Endothelial cell of umbilical vein (primary cell): ENCODE measurements at regions not wholly inside any gene's neighbourhood (a gene's known extent, or its start where the extent isn't known, plus 50 kb on each side); places are given as distances from the start of the nearest gene placed in this dataset.

Experiments used
- BruUV-seq: library from RNA; stranded (reverse); fragments of 400-500 nt; replicated peaks from 2 replicates; lab custom pipeline; 2021; lab: Mats Ljungman, UMichigan
- CTCF ChIA-PET: fragments of 300-600, 350-600 bp; sonication (Branson Sonifier 250); formaldehyde crosslinking; loops from one replicate; lab custom pipeline; 2021; ENCODE audit warnings: antibody characterized with exemption, inconsistent platforms; lab: Charles Lee
- POLR2A ChIA-PET: fragments of 300-600, 350-600 bp; sonication (Branson Sonifier 250); formaldehyde crosslinking; loops from one replicate; lab custom pipeline; 2021; ENCODE audit warnings: antibody characterized with exemption, inconsistent platforms; lab: Charles Lee
- DNase-seq: peaks from one replicate; pipeline ENCODE4 v3.0.0-alpha.2; 2011; ENCODE audit warnings: low read depth, low spot score
- FAIRE-seq: peaks from 2 replicates; lab custom pipeline; 2011; peaks lifted over from hg19 to GRCh38; lab: Jason Lieb, UNC
- H2AFZ ChIP-seq: 2 replicates; pipeline ENCODE4 v1.6.0; 2012; ENCODE audit warnings: low read depth, low read length, control low read depth, inconsistent platforms
- H3K27ac ChIP-seq: 2 replicates; pipeline ENCODE4 v1.5.1; 2011; ENCODE audit warnings: low read depth, mild to moderate bottlenecking, control low read depth, low read length, moderate library complexity; ENCODE audit not compliant: insufficient read depth
- H3K27me3 ChIP-seq, 2 experiments: 2 replicates each; pipeline versions ENCODE4 v1.6.0 to v1.6.1; 2011; ENCODE audit warnings: low read length in 2 of 2, mixed read lengths in 1 of 2; ENCODE audit not compliant: control insufficient read depth in 2 of 2, insufficient read depth in 2 of 2
- H3K36me3 ChIP-seq, 2 experiments: 2 replicates in 1 of 2; 3 replicates in 1 of 2; pipeline ENCODE4 v1.5.1; 2011; ENCODE audit warnings: low read length in 2 of 2, mild to moderate bottlenecking in 1 of 2, moderate library complexity in 1 of 2; ENCODE audit not compliant: control insufficient read depth in 2 of 2, insufficient read depth in 2 of 2; ENCODE audit errors: extremely low read depth in 1 of 2
- H3K4me1 ChIP-seq: 3 replicates; pipeline ENCODE4 v1.5.1; 2011; ENCODE audit warnings: mild to moderate bottlenecking, low read length; ENCODE audit not compliant: control insufficient read depth, insufficient read depth; ENCODE audit errors: extremely low read depth
- H3K4me2 ChIP-seq: 2 replicates; pipeline ENCODE4 v1.6.1; 2011; ENCODE audit warnings: low read length, control low read depth, mixed read lengths; ENCODE audit not compliant: insufficient read depth
- H3K4me3 ChIP-seq, 3 experiments: fragments of 200-600 bp in 1 of 3; sonication (generic), shearing (Covaris generic) in 1 of 3; replicated peaks in 1 of 3; 2 replicates each; pipeline ENCODE4 v1.5.1; 2011 to 2016; ENCODE audit warnings: control low read depth in 3 of 3, low read length in 3 of 3, mild to moderate bottlenecking in 2 of 3, inconsistent platforms in 1 of 3, low read depth in 1 of 3, moderate library complexity in 1 of 3; ENCODE audit not compliant: insufficient read depth in 1 of 3
- H3K79me2 ChIP-seq: 2 replicates; pipeline ENCODE4 v1.6.0; 2012; ENCODE audit warnings: low read length, inconsistent platforms; ENCODE audit not compliant: control insufficient read depth, insufficient read depth
- H3K9ac ChIP-seq: replicated peaks from 2 replicates; pipeline ENCODE3; 2011; ENCODE audit warnings: low read length, control low read depth; ENCODE audit not compliant: insufficient read depth; ENCODE audit errors: extremely low read depth
- H3K9me1 ChIP-seq: replicated peaks from 3 replicates; pipeline ENCODE4 v1.6.0; 2011; ENCODE audit warnings: mild to moderate bottlenecking, low read length; ENCODE audit not compliant: control insufficient read depth, insufficient read depth; ENCODE audit errors: extremely low read depth
- H3K9me3 ChIP-seq: replicated peaks from 2 replicates; pipeline ENCODE4 v1.5.1; 2012; ENCODE audit warnings: low read length, inconsistent platforms; ENCODE audit not compliant: control insufficient read depth, insufficient read depth
- H4K20me1 ChIP-seq: replicated peaks from 2 replicates; pipeline ENCODE3; 2011; ENCODE audit warnings: mild to moderate bottlenecking, low read length; ENCODE audit not compliant: control insufficient read depth, insufficient read depth; ENCODE audit errors: extremely low read depth
- CTCF ChIP-seq, 2 donors: IDR thresholded peaks; 1 replicate in 1 of 2; 2 replicates in 1 of 2; pipeline ENCODE4 v1.5.1; 2011; ENCODE audit warnings: low read length in 2 of 2, mild to moderate bottlenecking in 2 of 2, moderate library complexity in 2 of 2, control low read depth in 1 of 2, inconsistent platforms in 1 of 2, low read depth in 1 of 2; ENCODE audit not compliant: insufficient read depth in 1 of 2; ENCODE audit errors: extremely low read depth in 1 of 2
- EZH2 ChIP-seq: IDR thresholded peaks from 2 replicates; pipeline ENCODE4 v1.6.1; 2012; ENCODE audit warnings: borderline replicate concordance, low read depth, mild to moderate bottlenecking, moderate library complexity, low read length, inconsistent platforms; ENCODE audit not compliant: severe bottlenecking
- FOS ChIP-seq: IDR thresholded peaks from 2 replicates; pipeline ENCODE4 v1.6.1; 2011; ENCODE audit warnings: mild to moderate bottlenecking, low read length, moderate library complexity, borderline replicate concordance; ENCODE audit not compliant: insufficient read depth
- GATA2 ChIP-seq: IDR thresholded peaks from 2 replicates; pipeline ENCODE4 v1.7.0; 2011; ENCODE audit warnings: low read depth, mild to moderate bottlenecking, moderate library complexity, mixed read lengths, low read length; ENCODE audit not compliant: insufficient read length, insufficient read depth
- JUN ChIP-seq: IDR thresholded peaks from 2 replicates; pipeline ENCODE4 v1.6.1; 2011; ENCODE audit warnings: borderline replicate concordance, low read depth; ENCODE audit not compliant: insufficient read length, insufficient read depth
- MAX ChIP-seq: IDR thresholded peaks from 2 replicates; pipeline ENCODE4 v1.6.1; 2011; ENCODE audit not compliant: insufficient read depth, insufficient read length
- MYC ChIP-seq: IDR thresholded peaks from one replicate; pipeline ENCODE4 v1.6.1; 2011; ENCODE audit warnings: mild to moderate bottlenecking, low read depth, low read length
- POLR2A ChIP-seq: IDR thresholded peaks from 2 replicates; pipeline ENCODE4 v1.6.1; 2012; ENCODE audit warnings: low read depth, mild to moderate bottlenecking, control low read depth, low read length
- POLR2AphosphoS5 ChIP-seq: IDR thresholded peaks from 2 replicates; pipeline ENCODE4 v1.6.1; 2012; ENCODE audit warnings: low read depth, mild to moderate bottlenecking, control low read depth, low read length, moderate library complexity; ENCODE audit not compliant: insufficient read depth
- dilution Hi-C: fragments of 300-500 bp; cut with MboI; formaldehyde crosslinking; loops from one replicate; pipeline ENCODE4 v1.15.0; 2019; ENCODE audit warnings: low sequenced_read_pairs; ENCODE audit not compliant: extremely low pct_ligation_motif_present
- intact Hi-C: fragments of 100-400 bp; cut with micrococcal nuclease; formaldehyde crosslinking; loops from one replicate; pipeline ENCODE4 v1.10.0; 2022

GRCh38 chr20:48463916-48464315 lies 363.9 kb downstream of the PREX1 start:
- no peak for TF ChIP-seq CTCF (IDR thresholded peaks at IDR 0.05; ENCODE audit: extremely low read depth in 1 of 2, insufficient read depth in 1 of 2, low read depth in 1 of 2, low read length in 2 of 2)
- no peak for TF ChIP-seq MYC
- no peak for TF ChIP-seq MAX
- no peak for TF ChIP-seq EZH2
- no peak for TF ChIP-seq GATA2
- no peak for TF ChIP-seq POLR2A
- no peak for TF ChIP-seq FOS
- TF ChIP-seq JUN, result no peak
- TF ChIP-seq POLR2AphosphoS5, result no peak
- Histone ChIP-seq H3K9me3 (no peaks in the 10 kb centered on the region), H3K4me1 (no peaks in the 10 kb centered on the region), H3K27ac (no peak overlapping the region), H4K20me1 (no peaks in the 10 kb centered on the region), H3K4me2 (no peak overlapping the region), H3K79me2 (no peaks in the 10 kb centered on the region), H3K27me3 (no peaks in the 10 kb centered on the region), H3K9ac (no peak overlapping the region), H3K36me3 (no peaks in the 10 kb centered on the region), H3K9me1 (no peaks in the 10 kb centered on the region), H2AFZ (no peak overlapping the region), H3K4me3 (no peak overlapping the region)
- intact Hi-C loops, result no loop called here
- dilution Hi-C loops, result no loop called here
- no peak for FAIRE-seq
- POLR2A ChIA-PET, result no interaction called here
- DNase-seq, result no peak
- CTCF ChIA-PET, result interaction anchor here (1.0 kb wide), 1 partner anchor 12 kb away, joined by 3 read pairs; no protein-coding TSS in a partner anchor
- no TSS peak for BruUV-seq
